Sigmoid colon (tissue), 6 donors: ENCODE measurements at regions not wholly inside any gene's neighbourhood (a gene's known extent, or its start where the extent isn't known, plus 50 kb on each side); places are given as distances from the start of the nearest gene placed in this dataset.
"Not testable (repeated sequence)": the region's sequence is repeated elsewhere in the genome, so short reads cannot be mapped to it uniquely, and the experiment has no call there.

ENCODE experiments used
- DNase-seq: peaks from one replicate; pipeline ENCODE4 v3.0.0-alpha.2; 2019
- H3K27ac ChIP-seq, 4 donors: fragments of 200-600 bp; sonication (generic); one replicate each; pipeline ENCODE4 v1.5.1; 2016 to 2019; ENCODE audit warnings: mild to moderate bottlenecking in 1 of 4
- H3K27me3 ChIP-seq, 3 donors: fragments of 200-600 bp; sonication (generic); one replicate each; pipeline ENCODE4 v1.5.1; 2019; ENCODE audit warnings: mild to moderate bottlenecking in 1 of 3
- H3K36me3 ChIP-seq, 4 donors: fragments of 200-600 bp; sonication (generic); one replicate each; pipeline ENCODE4 v1.5.1; 2016 to 2019
- H3K4me1 ChIP-seq, 4 donors: fragments of 200-600 bp; sonication (generic); one replicate each; pipeline ENCODE4 v1.5.1; 2017 to 2019
- H3K4me3 ChIP-seq, 4 donors: fragments of 200-600 bp; sonication (generic); one replicate each; pipeline ENCODE4 v1.5.1; 2017 to 2019; ENCODE audit warnings: mild to moderate bottlenecking in 2 of 4, moderate library complexity in 1 of 4
- H3K9me3 ChIP-seq, 4 donors: fragments of 200-600 bp in 3 of 4; sonication (generic) in 3 of 4; one replicate each; pipeline versions ENCODE4 v1.5.1 to v1.6.1; 2013 to 2019
- EP300 ChIP-seq, 4 donors: sonication (generic); formaldehyde crosslinking; IDR thresholded peaks; one replicate each; pipeline ENCODE4 v1.6.1; 2017; ENCODE audit warnings: antibody characterized with exemption in 4 of 4
- POLR2A ChIP-seq, 2 donors: fragments of 450-650 bp; IDR thresholded peaks; one replicate each; pipeline ENCODE4 v1.6.1; 2016; ENCODE audit warnings: antibody characterized with exemption in 2 of 2, mild to moderate bottlenecking in 2 of 2, moderate library complexity in 2 of 2
- POLR2AphosphoS5 ChIP-seq, 4 donors: sonication (generic); formaldehyde crosslinking; IDR thresholded peaks; one replicate each; pipeline ENCODE4 v1.6.1; 2017; ENCODE audit warnings: antibody characterized with exemption in 4 of 4
- WGBS, 2 donors: extraction: QIAGEN DNeasy Blood & Tissue Kit; methylation state at CpG; one replicate each; pipeline ENCODE4 v1.1.7; 2013; 5-methylcytosine and 5-hydroxymethylcytosine counted together
- intact Hi-C: fragments of 100-400 bp; cut with DNase I; formaldehyde crosslinking; loops from one replicate; pipeline ENCODE4 v1.15.1; 2023
- TF ChIP-seq, protein P1 (sequence below), 4 experiments: fragments of 450-650 bp in 3 of 4; fragments of 200-600 bp in 1 of 4; IDR thresholded peaks; one replicate each; pipeline ENCODE4 v1.5.1; 2016 to 2019; ENCODE audit warnings: antibody characterized with exemption in 4 of 4, mild to moderate bottlenecking in 3 of 4, moderate library complexity in 2 of 4
- donor health status: healthy with polysubstance abuse.
- donor health status: healthy.

- no peak overlapping the region for H3K27ac ChIP-seq
- H3K4me1 ChIP-seq = no peaks in the 10 kb centered on the region
These were observed 397.1 kb upstream of the POT1 start for GRCh38 chr7:125326666-125327255.

DNA sequence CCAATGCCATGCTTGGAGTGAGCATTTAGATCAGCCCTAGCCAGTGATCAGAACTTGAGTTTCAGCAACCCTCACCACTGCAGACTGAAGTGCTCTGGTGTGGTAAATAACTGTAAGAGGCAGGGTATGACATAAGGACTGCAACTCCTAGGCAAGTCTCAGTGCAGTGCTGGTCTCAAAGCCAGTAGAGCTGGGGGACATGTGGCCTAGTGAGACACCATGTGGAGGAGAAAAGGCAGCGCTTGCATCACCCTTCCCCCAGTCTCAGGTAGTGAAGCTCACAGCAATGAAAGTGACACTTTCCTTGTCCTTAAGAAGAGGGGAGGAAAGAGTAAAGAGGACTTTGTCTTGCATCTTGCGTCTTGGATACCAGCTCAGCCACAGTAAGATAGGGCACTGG lies 386.8 kb upstream of the POT1 start:
- H3K9me3 ChIP-seq = no peaks in the 10 kb centered on the region
- intact Hi-C loops = no loop called here
- H3K27me3 ChIP-seq = no peaks in the 10 kb centered on the region
- no peaks in the 10 kb centered on the region for H3K36me3 ChIP-seq
- no peak for TF ChIP-seq EP300 (IDR thresholded peaks at IDR 0.05)
- no peaks in the 10 kb centered on the region for H3K4me1 ChIP-seq
- 38 to 73% methylated on average over 2 of the region's 2 CpGs for WGBS, 2 donors
- no peak overlapping the region for H3K27ac ChIP-seq
- no peak overlapping the region for H3K4me3 ChIP-seq
- DNase-seq = no peak

More at GRCh38 chr7:125326666-125327255, 397.1 kb upstream of the POT1 start:
- intact Hi-C loops = no loop called here
- TF ChIP-seq, protein P1, sequence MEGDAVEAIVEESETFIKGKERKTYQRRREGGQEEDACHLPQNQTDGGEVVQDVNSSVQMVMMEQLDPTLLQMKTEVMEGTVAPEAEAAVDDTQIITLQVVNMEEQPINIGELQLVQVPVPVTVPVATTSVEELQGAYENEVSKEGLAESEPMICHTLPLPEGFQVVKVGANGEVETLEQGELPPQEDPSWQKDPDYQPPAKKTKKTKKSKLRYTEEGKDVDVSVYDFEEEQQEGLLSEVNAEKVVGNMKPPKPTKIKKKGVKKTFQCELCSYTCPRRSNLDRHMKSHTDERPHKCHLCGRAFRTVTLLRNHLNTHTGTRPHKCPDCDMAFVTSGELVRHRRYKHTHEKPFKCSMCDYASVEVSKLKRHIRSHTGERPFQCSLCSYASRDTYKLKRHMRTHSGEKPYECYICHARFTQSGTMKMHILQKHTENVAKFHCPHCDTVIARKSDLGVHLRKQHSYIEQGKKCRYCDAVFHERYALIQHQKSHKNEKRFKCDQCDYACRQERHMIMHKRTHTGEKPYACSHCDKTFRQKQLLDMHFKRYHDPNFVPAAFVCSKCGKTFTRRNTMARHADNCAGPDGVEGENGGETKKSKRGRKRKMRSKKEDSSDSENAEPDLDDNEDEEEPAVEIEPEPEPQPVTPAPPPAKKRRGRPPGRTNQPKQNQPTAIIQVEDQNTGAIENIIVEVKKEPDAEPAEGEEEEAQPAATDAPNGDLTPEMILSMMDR (IDR thresholded peaks at IDR 0.05) = no peak
- TF ChIP-seq POLR2A (IDR thresholded peaks at IDR 0.05) (no peak), POLR2AphosphoS5 (IDR thresholded peaks at IDR 0.05) (no peak), EP300 (IDR thresholded peaks at IDR 0.05) (no peak)
- Histone ChIP-seq H3K9me3 (no peaks in the 10 kb centered on the region), H3K36me3 (no peaks in the 10 kb centered on the region), H3K4me3 (no peak overlapping the region), H3K27me3 (no peaks in the 10 kb centered on the region)
- no peak for DNase-seq
- WGBS, 2 donors = 47 to 64% methylated on average over 6 of the region's 6 CpGs

- H3K9me3 ChIP-seq = no peaks in the 10 kb centered on the region
- DNase-seq = no peak
- H3K4me1 ChIP-seq = no peaks in the 10 kb centered on the region
- intact Hi-C loops = no loop called here
- H3K27ac ChIP-seq = no peak overlapping the region
- H3K27me3 ChIP-seq = no peaks in the 10 kb centered on the region
- no peaks in the 10 kb centered on the region for H3K36me3 ChIP-seq
- TF ChIP-seq, protein P1 (IDR thresholded peaks at IDR 0.05) = no peak
- TF ChIP-seq EP300 (IDR thresholded peaks at IDR 0.05) (no peak), POLR2A (IDR thresholded peaks at IDR 0.05) (no peak), POLR2AphosphoS5 (IDR thresholded peaks at IDR 0.05) (no peak)
- 88 to 91% methylated on average over 18 of the region's 18 CpGs for WGBS, 2 donors
- H3K4me3 ChIP-seq = no peak overlapping the region
These were observed 369.6 kb upstream of the POT1 start for GRCh38 chr7:125299003-125299765.

DNA sequence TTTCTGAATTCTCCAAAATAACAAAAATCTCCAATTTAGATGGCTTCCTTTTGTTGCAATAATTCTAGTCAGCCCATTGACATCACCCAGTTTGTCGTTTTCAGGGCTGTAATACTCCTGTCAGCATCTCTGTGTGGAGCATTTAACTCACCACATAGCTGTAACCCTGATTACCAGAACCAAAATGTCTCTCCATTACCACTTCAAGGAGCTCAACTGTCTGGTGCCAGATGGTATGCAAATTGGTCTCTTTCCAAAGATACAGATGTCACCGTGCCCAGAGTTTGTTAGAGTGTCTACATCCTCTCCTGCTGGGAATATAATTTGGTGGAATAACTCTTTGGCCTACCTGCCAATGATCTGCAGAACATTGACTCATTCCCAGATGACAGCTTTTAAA lies 350.3 kb upstream of the POT1 start:
- intact Hi-C loops = no loop called here
- H3K4me3 ChIP-seq = no peak overlapping the region
- H3K36me3 ChIP-seq = no peaks in the 10 kb centered on the region
- no peak overlapping the region for H3K27ac ChIP-seq
- H3K27me3 ChIP-seq = no peaks in the 10 kb centered on the region
- WGBS, 2 donors = 58 to 74% methylated on average over 2 of the region's 2 CpGs
- no peaks in the 10 kb centered on the region for H3K4me1 ChIP-seq
- no peaks in the 10 kb centered on the region for H3K9me3 ChIP-seq
- TF ChIP-seq POLR2AphosphoS5 (IDR thresholded peaks at IDR 0.05) = no peak
- TF ChIP-seq POLR2A (IDR thresholded peaks at IDR 0.05) = no peak
- no peak for TF ChIP-seq EP300 (IDR thresholded peaks at IDR 0.05)
- TF ChIP-seq, protein P1 (IDR thresholded peaks at IDR 0.05) = no peak
- DNase-seq = no peak

DNA sequence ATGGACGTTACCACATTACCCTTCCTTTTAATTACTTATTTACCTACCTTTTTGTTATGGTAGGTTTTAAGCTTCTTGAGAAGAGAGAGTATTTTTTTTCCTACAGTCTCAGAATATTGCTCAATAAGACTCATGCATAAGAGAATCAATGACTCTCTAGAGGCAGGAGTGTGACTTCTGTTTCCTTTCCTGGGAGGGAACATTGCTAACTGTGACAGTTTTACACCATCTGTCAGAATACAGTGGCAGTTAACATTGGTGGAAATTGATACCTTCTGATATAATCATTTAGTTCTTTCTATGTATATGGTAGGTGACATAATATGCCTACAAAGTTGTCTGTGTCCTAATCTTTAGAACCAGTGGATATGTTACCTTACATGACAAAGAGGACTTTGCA lies 348.7 kb upstream of the POT1 start:
- no peak for TF ChIP-seq EP300 (IDR thresholded peaks at IDR 0.05)
- Histone ChIP-seq H3K36me3 (no peaks in the 10 kb centered on the region), H3K4me3 (no peak overlapping the region), H3K4me1 (no peaks in the 10 kb centered on the region), H3K9me3 (no peaks in the 10 kb centered on the region), H3K27ac (no peak overlapping the region), H3K27me3 (no peaks in the 10 kb centered on the region)
- intact Hi-C loops = no loop called here
- WGBS, 2 donors = 26 to 51% methylated on average over 1 of the region's 1 CpG
- DNase-seq = no peak

GRCh38 chr7:125274742-125275141 lies 345.1 kb upstream of the POT1 start:
- intact Hi-C loops, H3K9me3 ChIP-seq, H3K4me1 ChIP-seq, H3K4me3 ChIP-seq, H3K36me3 ChIP-seq, DNase-seq, H3K27ac ChIP-seq, H3K27me3 ChIP-seq: not testable (repeated sequence)
- 86 to 90% methylated on average over 6 of the region's 6 CpGs for whole genome bisulfite sequencing, 2 donors

DNA sequence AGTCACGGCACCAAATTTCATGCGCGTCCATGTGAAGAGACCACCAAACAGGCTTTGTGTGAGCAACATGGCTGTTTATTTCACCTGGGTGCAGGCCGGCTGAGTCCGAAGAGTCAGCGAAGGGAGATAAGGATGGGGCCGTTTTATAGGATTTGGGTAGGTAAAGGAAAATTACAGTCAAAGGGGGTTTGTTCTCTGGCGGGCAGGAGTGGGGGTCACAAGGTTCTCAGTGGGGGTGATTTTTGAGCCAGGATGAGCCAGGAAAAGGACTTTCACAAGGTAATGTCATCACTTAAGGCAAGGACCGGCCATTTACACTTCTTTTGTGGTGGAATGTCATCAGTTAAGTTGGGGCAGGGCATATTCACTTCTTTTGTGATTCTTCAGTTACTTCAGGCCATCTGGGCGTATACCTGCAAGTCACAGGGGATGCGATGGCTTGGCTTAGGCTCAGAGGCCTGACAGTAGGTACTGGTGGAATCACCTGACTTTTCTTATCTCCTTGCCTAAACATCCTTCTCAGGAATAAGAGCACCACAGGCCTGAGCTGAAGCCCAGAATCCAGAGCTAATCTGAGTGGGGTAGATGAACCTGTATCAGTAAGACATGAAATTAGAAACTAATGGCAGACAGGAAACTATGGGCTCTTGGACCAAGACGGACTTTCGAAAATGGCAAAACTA lies 334.7 kb upstream of the POT1 start:
- DNase-seq, H3K4me3 ChIP-seq, H3K36me3 ChIP-seq, H3K27ac ChIP-seq, H3K4me1 ChIP-seq, H3K27me3 ChIP-seq, intact Hi-C loops, H3K9me3 ChIP-seq: not testable (repeated sequence)
- whole genome bisulfite sequencing, 2 donors = 95% methylated on average over 13 of the region's 13 CpGs

- WGBS, 2 donors = 62 to 79% methylated on average over 10 of the region's 10 CpGs
- intact Hi-C loops, H3K27ac ChIP-seq: not testable (repeated sequence)
These were observed 329.3 kb upstream of the POT1 start for GRCh38 chr7:125258876-125259417.

More at GRCh38 chr7:125258876-125259417, 329.3 kb upstream of the POT1 start:
- not testable (repeated sequence) for DNase-seq, H3K27me3 ChIP-seq, H3K4me3 ChIP-seq, H3K4me1 ChIP-seq, H3K9me3 ChIP-seq, H3K36me3 ChIP-seq
